ENCODE measurements at regions not wholly inside any gene's neighbourhood (a gene's known extent, or its start where the extent isn't known, plus 50 kb on each side); places are given as distances from the start of the nearest gene placed in this dataset.
"Not testable (repeated sequence)": the region's sequence is repeated elsewhere in the genome, so short reads cannot be mapped to it uniquely, and the experiment has no call there.

GRCh38 chr19:31445406-31445805 lies 96.2 kb upstream of the TSHZ3 start:
- no peak for DNase-seq

DNA sequence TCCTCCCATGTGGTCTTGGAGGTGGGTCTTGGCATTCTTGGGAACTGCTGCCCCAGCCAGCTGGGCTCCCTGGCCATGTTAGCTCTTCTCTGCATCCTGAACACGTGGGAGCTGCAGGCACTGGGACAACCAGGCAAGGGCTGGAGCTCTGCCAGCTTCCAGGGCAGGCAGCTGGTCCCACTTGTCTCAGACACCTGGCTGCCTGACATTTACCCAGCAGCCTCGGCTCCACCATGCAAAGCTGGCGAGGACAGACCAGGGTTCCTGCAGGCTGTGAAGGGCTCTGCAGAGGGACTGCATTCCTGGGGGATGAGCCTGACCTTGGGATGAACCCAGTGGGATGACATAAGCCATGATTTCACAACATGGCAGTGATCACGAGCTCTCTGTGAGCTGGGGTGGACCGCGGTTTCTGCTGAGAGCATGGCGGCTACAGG lies 99.0 kb upstream of the TSHZ3 start:
- DNase-seq, result peak; percentile 56 to 68

DNA sequence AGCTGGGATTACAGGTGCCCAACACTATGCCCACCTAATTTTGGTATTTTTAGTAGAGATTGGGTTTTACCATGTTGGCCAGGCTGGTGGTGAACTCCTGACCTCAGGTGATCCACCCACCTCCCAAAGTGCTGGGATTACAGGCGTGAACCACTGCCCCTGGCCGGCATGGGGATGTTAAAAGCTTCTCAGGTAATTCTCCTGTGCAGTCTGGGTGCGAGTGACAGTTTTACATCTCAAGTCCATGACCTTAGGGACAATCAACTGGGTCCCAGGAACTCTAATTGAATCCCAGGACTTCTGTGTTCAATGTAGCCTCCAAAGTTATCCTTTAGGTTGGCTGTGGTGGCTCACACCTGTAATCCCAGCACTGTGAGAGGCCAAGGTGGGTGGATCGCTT lies 100.1 kb upstream of the TSHZ3 start:
- DNase-seq, result no peak

GRCh38 chr19:31450696-31451095 lies 101.5 kb upstream of the TSHZ3 start:
- no peak for DNase-seq

- no peak for DNase-seq
These were observed 102.6 kb upstream of the TSHZ3 start for GRCh38 chr19:31451686-31452330.

GRCh38 chr19:31459430-31459829 lies 110.2 kb upstream of the TSHZ3 start:
- no peak for DNase-seq

- DNase-seq, result no peak
These were observed 112.7 kb upstream of the TSHZ3 start for GRCh38 chr19:31461814-31462539.

GRCh38 chr19:31470229-31470939 lies 121.1 kb upstream of the TSHZ3 start:
- DNase-seq, result no peak

DNA sequence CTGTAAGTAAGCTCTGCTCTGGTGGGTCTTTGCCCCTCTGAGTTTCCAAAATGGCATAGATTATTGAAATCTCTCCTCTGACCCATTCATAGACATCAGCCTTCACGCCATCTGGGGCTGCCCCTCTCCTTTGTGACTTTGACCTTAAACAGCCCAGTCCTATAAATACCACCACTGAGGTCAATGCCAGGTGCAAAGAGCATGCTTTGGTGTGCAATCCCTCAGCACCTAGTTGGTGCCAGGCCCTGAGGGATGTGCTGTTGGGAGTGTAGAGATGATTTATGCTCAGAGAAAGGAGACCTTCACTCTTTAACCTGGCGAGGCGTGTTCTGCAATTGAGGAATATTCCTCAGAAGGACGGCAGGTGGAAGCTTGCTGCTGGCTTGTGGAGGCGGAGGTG lies 121.7 kb upstream of the TSHZ3 start:
- no peak for DNase-seq

DNA sequence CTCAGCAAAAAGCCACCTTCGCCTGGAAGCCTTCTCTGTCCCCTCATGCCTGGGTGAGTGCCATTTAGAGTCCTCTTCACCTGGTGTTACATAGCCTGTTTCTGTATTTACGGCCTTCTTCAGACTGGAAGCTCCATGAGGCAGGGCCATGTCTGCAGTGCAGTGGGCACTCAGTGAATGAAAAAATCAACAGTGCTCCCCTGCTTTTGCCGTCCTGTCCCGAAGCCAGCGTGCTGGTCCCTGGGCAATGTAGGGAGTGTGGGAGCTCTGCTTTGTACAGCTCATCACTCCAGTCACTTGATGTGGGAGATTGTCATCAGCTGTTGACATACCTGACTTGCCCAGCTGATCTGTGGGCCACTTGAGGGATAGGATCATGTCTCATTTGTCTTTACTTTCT lies 129.0 kb upstream of the TSHZ3 start:
- DNase-seq, result no peak

DNA sequence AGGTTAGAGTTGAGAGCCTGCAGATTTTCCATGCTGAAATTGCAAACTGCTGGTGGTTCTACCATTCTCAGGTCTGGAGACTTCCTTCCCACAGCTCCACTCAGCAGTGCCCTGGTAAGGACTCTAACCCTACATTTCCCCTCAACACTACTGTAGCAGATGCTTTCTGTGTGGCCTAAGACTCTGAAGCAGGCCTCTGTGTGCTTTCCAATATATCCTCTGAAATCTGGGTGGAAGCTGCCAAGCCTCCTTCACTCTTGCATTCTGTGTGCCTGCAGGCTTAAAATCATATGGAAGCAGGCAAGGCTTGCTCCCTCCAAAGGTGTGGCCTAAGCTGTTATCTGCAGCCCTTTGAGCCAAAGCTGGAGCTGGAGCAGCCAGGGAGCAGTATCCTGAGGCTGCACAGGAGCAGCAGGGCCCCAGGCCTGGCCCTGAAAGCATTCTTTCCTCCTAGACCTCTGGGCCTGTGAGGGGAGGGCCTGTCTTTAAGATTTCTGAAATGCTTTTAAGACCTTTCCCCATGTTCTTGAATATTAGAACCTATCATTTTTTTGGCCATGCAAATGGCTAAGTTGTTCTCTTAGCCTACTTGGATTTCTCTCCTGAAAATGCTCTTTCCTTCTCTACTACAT lies 134.1 kb upstream of the TSHZ3 start:
- no peak for DNase-seq

DNA sequence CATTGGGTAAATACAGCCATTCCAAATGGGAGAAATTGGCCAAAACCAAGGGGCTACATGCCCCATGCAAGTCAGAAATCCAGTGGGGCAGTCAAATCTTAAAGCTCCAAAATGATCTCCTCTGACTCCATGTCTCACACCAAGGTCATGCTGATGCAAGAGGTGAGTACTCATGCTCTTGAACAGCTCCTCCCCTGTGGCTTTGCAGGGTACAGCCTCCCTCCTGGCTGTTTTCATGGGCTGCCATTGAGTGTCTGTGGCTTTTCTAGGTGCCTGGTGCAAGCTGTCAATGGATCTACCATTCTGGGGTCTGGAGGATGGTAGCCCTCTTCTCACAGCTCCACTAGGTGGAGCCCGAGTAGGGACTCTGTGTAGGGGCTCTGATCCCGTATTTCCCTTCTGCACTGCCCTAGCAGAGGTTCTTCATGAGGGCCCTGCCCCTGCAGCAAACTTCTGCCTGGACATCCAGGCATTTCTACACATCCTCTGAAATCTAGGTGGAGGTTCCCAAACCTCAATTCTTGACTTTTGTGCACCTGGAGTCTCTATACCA lies 135.7 kb upstream of the TSHZ3 start:
- DNase-seq, result not testable (repeated sequence)

GRCh38 chr19:31485472-31485871 lies 136.2 kb upstream of the TSHZ3 start:
- DNase-seq, result no peak

GRCh38 chr19:31491242-31491641 lies 142.0 kb upstream of the TSHZ3 start:
- DNase-seq, result no peak

DNA sequence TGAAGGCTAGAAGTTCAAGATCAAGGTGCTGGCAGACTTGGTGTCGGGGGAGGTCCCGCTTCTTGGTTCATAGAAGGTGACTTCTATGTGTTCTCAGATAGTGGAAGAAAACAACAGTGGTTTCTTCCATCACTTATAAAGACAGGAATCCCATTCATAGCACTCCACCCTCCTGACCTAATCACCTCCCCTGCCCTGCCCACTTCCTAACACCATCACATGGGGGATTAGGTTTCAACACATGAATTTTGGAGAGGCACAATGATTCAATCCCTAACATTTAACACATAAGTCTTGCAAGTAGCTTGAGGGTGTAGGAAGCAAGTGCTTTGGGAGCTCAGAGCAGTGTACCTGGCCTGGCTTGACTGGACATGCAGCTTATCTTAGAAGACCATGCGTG lies 142.8 kb upstream of the TSHZ3 start:
- DNase-seq, result no peak

DNA sequence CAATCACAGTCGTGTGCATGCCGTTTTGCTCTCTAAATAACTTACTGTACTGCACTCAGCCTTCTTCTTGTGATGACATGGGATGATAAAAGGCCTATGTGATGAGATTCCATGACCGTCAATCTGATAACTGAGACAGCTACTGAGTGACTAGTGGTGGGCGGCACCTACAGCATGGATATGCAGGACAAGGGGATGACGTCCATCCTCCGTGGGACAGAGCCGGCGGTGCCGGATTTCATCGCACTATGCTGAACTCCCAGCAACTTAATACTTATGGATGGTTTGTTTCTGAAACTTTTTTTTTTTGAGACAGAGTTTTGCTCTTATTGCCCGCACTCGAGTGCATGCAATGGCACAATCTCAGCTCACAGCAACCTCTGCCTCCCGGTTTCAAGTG lies 146.8 kb upstream of the TSHZ3 start:
- no peak for DNase-seq

GRCh38 chr19:31497709-31498108 lies 148.5 kb upstream of the TSHZ3 start:
- no peak for DNase-seq

GRCh38 chr19:31498781-31499180 lies 149.5 kb upstream of the TSHZ3 start:
- DNase-seq, result no peak

- no peak for DNase-seq
These were observed 150.3 kb upstream of the TSHZ3 start for GRCh38 chr19:31499281-31500196.

- no peak for DNase-seq
These were observed 151.1 kb upstream of the TSHZ3 start for GRCh38 chr19:31500197-31500830.

DNA sequence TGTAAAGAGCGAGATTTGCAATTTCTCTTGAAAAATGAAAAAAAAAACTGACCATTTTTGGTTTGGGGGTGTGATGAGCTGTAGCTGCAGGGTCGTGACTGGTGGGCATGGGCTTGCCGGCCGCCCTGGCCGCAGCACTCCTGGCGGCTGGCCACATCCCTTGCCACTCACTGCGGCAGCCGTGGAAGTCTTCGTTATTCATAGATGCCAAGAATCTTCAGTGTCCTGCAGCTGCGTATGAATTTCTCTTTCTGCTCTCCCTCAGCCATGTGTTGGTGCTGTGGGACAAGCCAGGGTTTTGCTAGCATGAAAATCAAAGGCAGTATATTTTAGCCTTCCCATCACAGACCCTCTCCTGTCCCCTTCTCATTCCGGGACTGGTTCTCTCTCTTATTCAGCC lies 151.7 kb upstream of the TSHZ3 start:
- no peak for DNase-seq

Data from right lung (tissue), 2 donors.